Right atrium auricular region (tissue), 2 donors: ENCODE measurements at regions not wholly inside any gene's neighbourhood (a gene's known extent, or its start where the extent isn't known, plus 50 kb on each side); places are given as distances from the start of the nearest gene placed in this dataset.

Source experiments
- DNase-seq: peaks from one replicate; pipeline ENCODE4 v3.0.0-alpha.2; 2019; ENCODE audit warnings: low spot score
- H3K27ac ChIP-seq, 2 donors: fragments of 200-600 bp; sonication (generic); 1 replicate in 1 of 2; 2 replicates in 1 of 2; pipeline ENCODE4 v1.5.1; 2016 to 2019
- H3K27me3 ChIP-seq, 2 donors: fragments of 200-600 bp; sonication (generic); one replicate each; pipeline versions ENCODE4 v1.5.1 to v1.6.0; 2017 to 2019
- H3K36me3 ChIP-seq: fragments of 200-600 bp; sonication (generic); one replicate; pipeline ENCODE4 v1.5.1; 2016
- H3K4me1 ChIP-seq, 2 donors: fragments of 200-600 bp; sonication (generic); one replicate each; pipeline versions ENCODE4 v1.5.1 to v1.6.0; 2017 to 2019
- H3K4me3 ChIP-seq, 2 donors: fragments of 200-600 bp; sonication (generic); 1 replicate in 1 of 2; 2 replicates in 1 of 2; pipeline ENCODE4 v1.5.1; 2017 to 2019; ENCODE audit warnings: mild to moderate bottlenecking in 1 of 2, moderate library complexity in 1 of 2
- H3K9me3 ChIP-seq, 2 donors: fragments of 200-600 bp; sonication (generic); one replicate each; pipeline ENCODE4 v1.5.1; 2019
- TF ChIP-seq, protein P1 (sequence below), 2 donors: fragments of 200-600 bp; sonication (generic); IDR thresholded peaks; one replicate each; pipeline ENCODE4 v1.5.1; 2019; ENCODE audit warnings: antibody characterized with exemption in 2 of 2

- H3K27me3 ChIP-seq: no peaks in the 10 kb centered on the region
- H3K4me3 ChIP-seq: no peak overlapping the region
- H3K36me3 ChIP-seq: no peaks in the 10 kb centered on the region
- no peak overlapping the region for H3K27ac ChIP-seq
- peaks cover 0 to 27% of the 10 kb centered on the region in 2 donors for H3K4me1 ChIP-seq
- no peaks in the 10 kb centered on the region for H3K9me3 ChIP-seq
- peak; percentile 57 for DNase-seq
- TF ChIP-seq, protein P1, sequence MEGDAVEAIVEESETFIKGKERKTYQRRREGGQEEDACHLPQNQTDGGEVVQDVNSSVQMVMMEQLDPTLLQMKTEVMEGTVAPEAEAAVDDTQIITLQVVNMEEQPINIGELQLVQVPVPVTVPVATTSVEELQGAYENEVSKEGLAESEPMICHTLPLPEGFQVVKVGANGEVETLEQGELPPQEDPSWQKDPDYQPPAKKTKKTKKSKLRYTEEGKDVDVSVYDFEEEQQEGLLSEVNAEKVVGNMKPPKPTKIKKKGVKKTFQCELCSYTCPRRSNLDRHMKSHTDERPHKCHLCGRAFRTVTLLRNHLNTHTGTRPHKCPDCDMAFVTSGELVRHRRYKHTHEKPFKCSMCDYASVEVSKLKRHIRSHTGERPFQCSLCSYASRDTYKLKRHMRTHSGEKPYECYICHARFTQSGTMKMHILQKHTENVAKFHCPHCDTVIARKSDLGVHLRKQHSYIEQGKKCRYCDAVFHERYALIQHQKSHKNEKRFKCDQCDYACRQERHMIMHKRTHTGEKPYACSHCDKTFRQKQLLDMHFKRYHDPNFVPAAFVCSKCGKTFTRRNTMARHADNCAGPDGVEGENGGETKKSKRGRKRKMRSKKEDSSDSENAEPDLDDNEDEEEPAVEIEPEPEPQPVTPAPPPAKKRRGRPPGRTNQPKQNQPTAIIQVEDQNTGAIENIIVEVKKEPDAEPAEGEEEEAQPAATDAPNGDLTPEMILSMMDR (IDR thresholded peaks at IDR 0.05): no peak
These were observed 241.8 kb downstream of the TTLL2 start for GRCh38 chr6:167566711-167567141.

DNA sequence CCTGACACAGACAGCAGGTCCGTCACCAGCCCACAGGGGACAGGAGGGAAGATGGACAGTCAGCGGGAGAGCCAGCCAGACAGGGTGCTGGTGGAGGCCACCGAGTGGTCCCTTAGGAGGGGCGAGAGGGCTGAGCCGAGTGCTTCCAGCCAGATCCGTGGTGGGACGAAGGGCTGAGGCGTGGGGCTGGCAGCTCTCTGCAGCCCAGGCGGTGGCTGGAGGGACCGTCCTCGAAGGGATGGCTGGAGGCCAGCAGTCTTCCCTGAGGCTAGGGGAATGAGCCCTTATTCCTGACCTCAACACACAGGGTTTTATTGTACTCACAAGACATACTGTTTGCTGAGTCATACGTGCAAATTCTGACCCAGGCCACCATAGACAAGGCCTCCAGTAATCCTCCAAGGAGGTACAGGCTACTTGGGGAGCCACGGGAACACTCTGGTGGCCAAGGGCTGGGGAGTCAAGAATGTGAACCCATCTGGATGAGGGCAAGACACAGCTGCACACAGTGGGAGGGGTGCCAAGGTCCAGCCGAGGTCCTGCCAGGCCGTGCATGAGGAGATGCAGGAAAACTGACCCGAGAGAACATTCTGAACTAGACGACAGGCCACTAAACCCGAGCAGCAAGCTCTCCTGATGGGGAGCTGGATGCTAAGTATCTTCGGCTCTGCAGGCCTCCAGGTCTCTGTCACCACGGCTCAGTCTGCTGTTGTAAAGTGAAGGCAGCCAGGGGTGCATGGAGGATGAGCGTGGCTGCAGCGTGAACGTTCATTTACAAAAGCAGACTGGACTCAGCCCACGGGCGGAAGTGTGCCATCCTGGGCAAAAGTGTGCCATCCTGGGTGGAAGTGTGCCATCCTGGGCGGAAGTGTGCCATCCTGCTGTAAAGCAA, 242.5 kb downstream of the TTLL2 start:
- Histone ChIP-seq H3K4me3 (no peak overlapping the region), H3K4me1 (peaks cover 0 to 27% of the 10 kb centered on the region in 2 donors), H3K27ac (no peak overlapping the region), H3K27me3 (no peaks in the 10 kb centered on the region), H3K9me3 (no peaks in the 10 kb centered on the region), H3K36me3 (no peaks in the 10 kb centered on the region)
- TF ChIP-seq, protein P1 (IDR thresholded peaks at IDR 0.05): no peak
- peak; percentile 56 for DNase-seq

DNA sequence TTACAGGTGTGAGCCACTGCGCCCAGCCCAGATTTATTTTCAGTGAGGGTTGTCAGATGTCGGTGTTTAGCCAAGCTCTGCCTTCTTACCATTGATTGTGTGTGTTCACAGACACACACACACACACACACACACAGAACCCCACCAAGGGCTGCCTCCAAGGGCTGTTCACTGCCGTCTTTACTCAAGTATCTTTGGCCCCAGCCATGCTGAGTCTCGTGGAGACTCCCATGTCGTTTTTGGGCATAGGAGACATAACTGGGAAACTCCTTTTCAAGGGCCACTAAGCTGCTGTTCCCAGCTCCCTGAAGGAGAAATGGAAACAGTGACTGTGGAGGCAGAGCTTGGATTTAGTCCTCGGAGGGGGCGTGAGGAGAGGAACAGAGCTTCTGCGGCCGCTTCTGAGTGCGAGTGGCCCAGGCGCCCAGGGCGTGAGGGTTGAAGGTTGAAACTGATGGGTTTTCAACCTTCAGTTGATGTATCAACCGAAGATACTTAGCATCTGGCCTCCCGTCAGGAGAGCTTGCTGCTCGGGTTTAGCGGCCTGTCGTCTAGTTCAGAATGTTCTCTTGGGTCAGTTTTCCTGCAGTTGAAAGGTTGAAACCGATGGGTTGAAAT, 243.6 kb downstream of the TTLL2 start:
- H3K27ac ChIP-seq: no peak overlapping the region
- peaks cover 0 to 34% of the 10 kb centered on the region in 2 donors for H3K4me1 ChIP-seq
- no peaks in the 10 kb centered on the region for H3K9me3 ChIP-seq
- TF ChIP-seq, protein P1 (IDR thresholded peaks at IDR 0.05): no peak
- H3K4me3 ChIP-seq: no peak overlapping the region
- H3K27me3 ChIP-seq: no peaks in the 10 kb centered on the region
- DNase-seq: no peak
- H3K36me3 ChIP-seq: no peaks in the 10 kb centered on the region

DNA sequence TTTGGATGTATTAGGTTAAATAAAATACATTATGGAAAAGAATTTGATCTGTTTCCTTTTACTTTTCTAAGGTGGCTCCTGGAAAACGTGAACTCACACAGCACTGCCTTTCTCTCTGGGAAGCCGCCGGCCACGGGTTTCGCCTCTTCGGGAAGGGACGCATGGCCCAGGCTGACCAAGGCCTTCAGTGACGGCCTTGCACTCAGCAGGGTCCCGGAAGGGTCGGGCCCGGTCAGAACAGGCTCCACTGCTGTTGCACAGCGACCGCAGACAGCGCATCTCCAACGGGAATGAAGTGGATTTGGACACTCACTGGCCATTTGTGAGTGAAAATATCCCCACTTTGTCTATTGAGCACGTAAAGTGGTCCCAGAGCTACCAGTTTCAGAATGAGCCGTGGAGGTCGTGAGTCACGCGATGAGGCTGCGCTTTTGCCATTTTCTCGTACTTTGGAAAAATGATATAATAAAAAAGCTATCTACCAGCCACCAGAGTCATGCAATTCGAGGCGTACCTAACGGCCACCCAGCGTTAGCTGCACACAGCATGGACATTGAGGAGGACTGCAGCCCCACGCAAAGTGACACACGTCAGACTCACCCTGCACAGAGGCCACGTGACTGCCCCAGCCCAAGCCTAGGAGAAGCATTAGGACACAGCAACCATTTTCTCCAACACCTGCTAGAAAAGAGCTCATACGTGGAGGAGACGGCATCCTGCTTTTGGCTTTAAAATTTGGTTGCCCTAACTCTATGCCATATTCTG, 244.3 kb downstream of the TTLL2 start:
- Histone ChIP-seq H3K4me3 (no peak overlapping the region), H3K9me3 (no peaks in the 10 kb centered on the region), H3K4me1 (peaks cover 0 to 34% of the 10 kb centered on the region in 2 donors), H3K27me3 (no peaks in the 10 kb centered on the region), H3K36me3 (no peaks in the 10 kb centered on the region), H3K27ac (no peak overlapping the region)
- TF ChIP-seq, protein P1 (IDR thresholded peaks at IDR 0.05): no peak
- DNase-seq: no peak

DNA sequence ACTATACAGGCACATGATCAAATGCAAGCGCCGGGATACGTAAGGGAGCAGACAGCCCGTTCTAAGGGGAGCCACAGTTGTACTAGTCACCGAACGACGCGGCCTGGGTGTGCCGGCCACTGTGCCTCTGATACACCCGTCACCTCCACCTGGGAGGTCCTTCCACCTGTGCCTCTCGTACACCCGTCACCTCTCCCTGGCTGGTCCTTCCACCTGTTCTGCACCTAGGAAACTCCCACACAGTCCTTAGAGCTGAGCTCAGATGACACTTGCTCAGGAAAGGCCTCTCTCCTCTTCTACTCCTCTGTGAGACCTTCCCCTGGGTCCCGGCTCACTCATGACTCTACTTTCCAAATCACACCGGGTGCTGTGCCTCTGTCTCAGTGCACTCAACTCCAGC, 245.0 kb downstream of the TTLL2 start:
- H3K27ac ChIP-seq: no peak overlapping the region
- no peak for DNase-seq
- H3K9me3 ChIP-seq: no peaks in the 10 kb centered on the region
- TF ChIP-seq, protein P1 (IDR thresholded peaks at IDR 0.05): no peak
- no peaks in the 10 kb centered on the region for H3K27me3 ChIP-seq
- no peaks in the 10 kb centered on the region for H3K36me3 ChIP-seq
- peaks cover 0 to 34% of the 10 kb centered on the region in 2 donors for H3K4me1 ChIP-seq
- no peak overlapping the region for H3K4me3 ChIP-seq
